GM19240 (cell line): ENCODE measurements at regions not wholly inside any gene's neighbourhood (a gene's known extent, or its start where the extent isn't known, plus 50 kb on each side); places are given as distances from the start of the nearest gene placed in this dataset.

ENCODE experiments used
- DNase-seq: peaks from one replicate; pipeline ENCODE4 v3.0.0; 2011; ENCODE audit warnings: low spot score; ENCODE audit not compliant: insufficient read length

- no peak for DNase-seq
Observed at GRCh38 chr1:87953121-87953520, 624.4 kb downstream of the LMO4 start.

GRCh38 chr1:87953732-87954344 lies 625.2 kb downstream of the LMO4 start:
- peak; percentile 19 for DNase-seq

- no peak for DNase-seq
Observed at GRCh38 chr1:87955038-87955437, 626.4 kb downstream of the LMO4 start.

- DNase-seq: no peak
Observed at GRCh38 chr1:87956072-87956471, 627.4 kb downstream of the LMO4 start.

GRCh38 chr1:87956750-87957149 lies 628.1 kb downstream of the LMO4 start:
- no peak for DNase-seq

GRCh38 chr1:87957331-87957730 lies 628.7 kb downstream of the LMO4 start:
- no peak for DNase-seq

- no peak for DNase-seq
Observed at GRCh38 chr1:87958201-87958600, 629.5 kb downstream of the LMO4 start.

- no peak for DNase-seq
Observed at GRCh38 chr1:87958716-87959115, 630.0 kb downstream of the LMO4 start.

- no peak for DNase-seq
Observed at GRCh38 chr1:87959236-87959635, 630.6 kb downstream of the LMO4 start.

GRCh38 chr1:87961992-87962391 lies 633.3 kb downstream of the LMO4 start:
- DNase-seq: no peak

- no peak for DNase-seq
Observed at GRCh38 chr1:87963556-87963955, 634.9 kb downstream of the LMO4 start.

GRCh38 chr1:87965193-87965592 lies 636.5 kb downstream of the LMO4 start:
- no peak for DNase-seq

- no peak for DNase-seq
Observed at GRCh38 chr1:87968197-87968955, 639.7 kb downstream of the LMO4 start.

GRCh38 chr1:87969040-87969439 lies 640.4 kb downstream of the LMO4 start:
- no peak for DNase-seq

- DNase-seq: no peak
Observed at GRCh38 chr1:87972811-87973210, 644.1 kb downstream of the LMO4 start.

GRCh38 chr1:87973896-87974295 lies 645.2 kb downstream of the LMO4 start:
- no peak for DNase-seq

GRCh38 chr1:87976316-87976715 lies 647.6 kb downstream of the LMO4 start:
- DNase-seq: no peak

- no peak for DNase-seq
Observed at GRCh38 chr1:87977145-87977544, 648.5 kb downstream of the LMO4 start.

GRCh38 chr1:87979079-87979478 lies 650.4 kb downstream of the LMO4 start:
- no peak for DNase-seq

- DNase-seq: no peak
Observed at GRCh38 chr1:87980494-87980893, 651.8 kb downstream of the LMO4 start.

GRCh38 chr1:87981386-87981785 lies 652.7 kb downstream of the LMO4 start:
- DNase-seq: no peak

GRCh38 chr1:87981810-87982209 lies 653.1 kb downstream of the LMO4 start:
- no peak for DNase-seq

GRCh38 chr1:87983841-87984240 lies 655.2 kb downstream of the LMO4 start:
- no peak for DNase-seq
